ENCODE measurements at regions not wholly inside any gene's neighbourhood (a gene's known extent, or its start where the extent isn't known, plus 50 kb on each side); places are given as distances from the start of the nearest gene placed in this dataset.

DNA sequence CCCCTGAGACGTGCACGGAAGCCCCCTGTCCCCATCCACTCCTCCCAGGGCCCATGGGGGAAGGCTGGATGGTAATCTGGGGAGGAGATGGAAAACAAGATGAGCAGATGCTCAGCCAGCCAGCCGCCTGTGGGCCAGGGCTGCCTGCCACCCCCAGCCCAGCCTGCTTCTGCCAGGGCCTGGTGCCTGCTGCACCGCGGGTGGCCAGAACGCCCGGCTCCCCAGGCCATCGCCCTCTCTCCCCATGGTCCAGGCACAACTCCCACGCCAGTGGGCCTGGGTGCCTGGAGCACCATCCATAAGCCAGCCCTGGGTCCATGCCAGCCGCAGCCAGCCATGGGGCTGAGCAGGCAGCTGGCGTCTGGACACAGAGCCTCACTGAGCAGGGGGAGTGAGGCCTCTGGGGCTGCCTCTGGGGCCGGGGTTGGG lies 57.2 kb upstream of the ELN start:
- TF ChIP-seq, protein P1, sequence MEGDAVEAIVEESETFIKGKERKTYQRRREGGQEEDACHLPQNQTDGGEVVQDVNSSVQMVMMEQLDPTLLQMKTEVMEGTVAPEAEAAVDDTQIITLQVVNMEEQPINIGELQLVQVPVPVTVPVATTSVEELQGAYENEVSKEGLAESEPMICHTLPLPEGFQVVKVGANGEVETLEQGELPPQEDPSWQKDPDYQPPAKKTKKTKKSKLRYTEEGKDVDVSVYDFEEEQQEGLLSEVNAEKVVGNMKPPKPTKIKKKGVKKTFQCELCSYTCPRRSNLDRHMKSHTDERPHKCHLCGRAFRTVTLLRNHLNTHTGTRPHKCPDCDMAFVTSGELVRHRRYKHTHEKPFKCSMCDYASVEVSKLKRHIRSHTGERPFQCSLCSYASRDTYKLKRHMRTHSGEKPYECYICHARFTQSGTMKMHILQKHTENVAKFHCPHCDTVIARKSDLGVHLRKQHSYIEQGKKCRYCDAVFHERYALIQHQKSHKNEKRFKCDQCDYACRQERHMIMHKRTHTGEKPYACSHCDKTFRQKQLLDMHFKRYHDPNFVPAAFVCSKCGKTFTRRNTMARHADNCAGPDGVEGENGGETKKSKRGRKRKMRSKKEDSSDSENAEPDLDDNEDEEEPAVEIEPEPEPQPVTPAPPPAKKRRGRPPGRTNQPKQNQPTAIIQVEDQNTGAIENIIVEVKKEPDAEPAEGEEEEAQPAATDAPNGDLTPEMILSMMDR (conservative IDR thresholded peaks at IDR 0.05 in 1 of 2, IDR thresholded peaks at IDR 0.05 in 1 of 2; ENCODE audit: extremely low read depth in 1 of 2, insufficient read depth in 1 of 2, low read depth in 1 of 2, low read length in 2 of 2), result no peak
- TF ChIP-seq EZH2 (IDR thresholded peaks at IDR 0.05; ENCODE audit: borderline replicate concordance, low read length), result no peak

All from mammary epithelial cell (primary cell).